ENCODE measurements at regions not wholly inside any gene's neighbourhood (a gene's known extent, or its start where the extent isn't known, plus 50 kb on each side); places are given as distances from the start of the nearest gene placed in this dataset.

DNA sequence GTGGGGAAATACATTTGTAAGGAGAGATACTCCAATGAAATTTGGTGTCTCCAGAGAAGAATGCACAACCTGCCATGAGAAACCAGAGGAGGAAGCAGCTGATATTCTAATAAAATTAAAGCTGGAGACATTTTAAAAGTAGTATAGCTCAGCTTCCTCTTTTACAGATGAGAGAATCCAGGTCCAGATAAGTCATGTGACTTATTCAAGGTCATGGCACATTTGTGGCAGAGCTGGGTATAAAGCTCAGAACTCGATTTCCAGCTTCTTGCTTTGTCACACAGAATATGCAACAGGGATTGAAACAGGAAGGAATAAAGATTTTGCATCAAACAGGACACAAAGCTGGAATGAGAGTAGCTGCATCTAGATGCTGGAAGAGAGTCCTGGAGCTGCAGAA, 174.8 kb downstream of the EMP1 start:
- no peak for DNase-seq (ENCODE audit: low read depth in 3 of 3, low spot score in 2 of 3)

DNA sequence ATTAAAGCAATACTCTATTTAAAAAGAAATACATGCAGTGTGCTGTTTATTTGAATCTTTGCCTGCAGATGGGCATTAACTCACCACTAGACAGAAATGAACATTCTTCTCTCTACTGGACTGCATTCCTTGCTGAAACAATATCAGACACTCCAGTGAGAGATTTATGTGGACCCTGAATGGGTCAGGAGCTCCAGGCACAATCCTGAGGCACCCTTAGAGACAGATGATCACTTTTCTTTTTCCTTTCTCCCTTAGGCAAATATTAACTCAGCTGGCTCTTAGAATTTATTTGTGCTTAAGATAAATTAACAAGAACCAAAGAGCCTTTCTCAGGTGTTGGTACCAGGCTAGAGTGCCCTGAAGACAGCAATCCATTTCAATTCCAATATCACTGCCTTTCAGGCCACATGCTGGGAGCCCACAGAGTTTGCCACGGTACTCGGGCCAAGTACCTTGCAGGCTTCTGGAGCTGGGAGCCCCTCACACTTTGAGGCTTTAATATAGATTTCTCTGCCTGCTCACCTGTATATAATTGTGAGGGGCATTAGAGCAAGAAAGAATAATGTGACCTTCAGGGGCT, 173.0 kb downstream of the EMP1 start:
- no peak for DNase-seq (ENCODE audit: low read depth in 3 of 3, low spot score in 2 of 3)

DNA sequence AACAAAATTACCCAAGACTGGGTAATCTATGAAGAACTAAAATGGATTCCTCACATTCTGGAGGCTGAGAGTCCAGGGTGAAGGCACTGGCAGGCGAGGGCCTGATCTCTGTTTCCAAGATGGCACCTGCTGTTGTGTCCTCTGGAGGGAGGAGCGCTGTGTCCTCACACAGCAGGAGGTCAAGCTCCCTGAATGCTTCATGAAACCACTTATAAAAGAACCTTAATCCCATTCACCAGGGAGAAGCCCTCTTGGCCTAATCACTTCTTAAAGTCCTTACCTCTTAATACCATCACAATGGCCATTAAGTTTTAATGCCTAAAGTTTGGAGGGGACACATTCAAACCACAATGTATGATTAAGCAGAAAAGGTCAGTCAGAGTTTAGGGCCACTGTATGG, 172.4 kb downstream of the EMP1 start:
- DNase-seq (ENCODE audit: low read depth in 3 of 3, low spot score in 2 of 3), result no peak

DNA sequence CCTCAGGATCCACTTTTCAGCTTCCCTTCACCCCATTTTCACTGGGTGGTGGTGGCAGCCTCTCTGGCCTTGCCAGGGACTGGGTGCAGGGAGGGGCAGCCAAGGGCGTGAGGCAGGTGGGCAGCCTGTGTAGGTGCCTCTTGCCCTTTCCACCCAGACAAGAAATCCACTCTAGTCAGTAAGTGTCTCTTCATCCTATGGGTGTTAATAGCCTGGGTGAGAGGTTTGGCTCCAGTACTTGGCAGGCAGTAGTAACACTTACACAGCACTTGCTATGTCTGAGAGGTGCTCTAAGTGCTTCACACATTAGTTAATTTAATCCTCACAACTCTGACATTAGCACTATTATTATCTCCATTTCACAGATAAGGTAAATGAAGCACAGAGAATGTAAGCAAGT, 171.9 kb downstream of the EMP1 start:
- no peak for DNase-seq (ENCODE audit: low read depth in 3 of 3, low spot score in 2 of 3)

DNA sequence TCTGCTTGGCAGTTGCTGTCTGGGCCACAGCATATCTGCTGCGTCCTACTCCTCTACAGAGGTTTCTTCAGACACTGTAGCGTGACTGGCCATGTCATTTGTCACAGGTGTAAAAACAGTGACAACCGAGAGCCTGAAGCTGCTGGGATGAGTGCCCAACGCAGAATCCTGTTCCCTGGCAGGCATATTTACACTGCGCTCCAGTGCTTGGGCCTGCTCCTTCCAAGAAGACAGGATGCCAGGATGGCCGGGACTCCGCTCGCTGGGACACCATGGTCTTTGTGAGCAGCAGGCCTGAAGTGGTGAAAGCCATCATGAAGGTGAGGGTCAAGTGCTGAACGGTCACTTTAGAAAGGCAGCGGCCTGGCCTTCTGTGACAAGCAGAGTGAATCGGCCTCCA, 171.4 kb downstream of the EMP1 start:
- no peak for DNase-seq (ENCODE audit: low read depth in 3 of 3, low spot score in 2 of 3)

DNA sequence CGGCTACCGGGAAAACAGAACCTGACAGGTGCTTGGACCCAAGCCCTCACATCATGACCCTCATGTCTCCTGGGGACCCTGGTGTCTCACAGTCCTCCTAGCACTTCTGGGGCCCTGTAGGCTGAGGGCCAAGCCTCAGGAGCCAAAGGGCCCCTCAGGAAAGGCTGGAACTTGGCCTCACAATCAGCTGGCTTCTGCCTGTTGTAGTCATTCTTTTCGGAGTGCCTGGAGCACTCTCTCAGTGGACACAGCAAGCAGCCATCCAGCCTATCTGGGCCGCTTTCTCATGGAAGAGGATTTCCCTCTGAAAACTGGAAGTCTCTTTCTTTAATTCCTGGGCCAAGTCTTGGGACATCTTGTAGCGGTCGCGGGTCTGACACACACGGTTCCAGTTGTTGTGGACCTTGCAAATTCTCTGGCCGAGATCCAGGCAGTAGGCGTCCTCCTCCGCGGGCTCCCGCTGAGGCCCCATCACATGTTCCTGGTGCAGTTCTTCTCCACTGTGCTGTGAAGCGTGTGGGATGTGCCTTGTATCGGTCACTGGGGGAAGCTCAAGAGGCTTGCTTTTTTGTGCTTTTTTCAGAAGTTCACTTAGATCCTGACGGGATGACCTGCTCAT, 169.3 kb downstream of the EMP1 start:
- DNase-seq (ENCODE audit: low read depth in 3 of 3, low spot score in 2 of 3), result no peak

DNA sequence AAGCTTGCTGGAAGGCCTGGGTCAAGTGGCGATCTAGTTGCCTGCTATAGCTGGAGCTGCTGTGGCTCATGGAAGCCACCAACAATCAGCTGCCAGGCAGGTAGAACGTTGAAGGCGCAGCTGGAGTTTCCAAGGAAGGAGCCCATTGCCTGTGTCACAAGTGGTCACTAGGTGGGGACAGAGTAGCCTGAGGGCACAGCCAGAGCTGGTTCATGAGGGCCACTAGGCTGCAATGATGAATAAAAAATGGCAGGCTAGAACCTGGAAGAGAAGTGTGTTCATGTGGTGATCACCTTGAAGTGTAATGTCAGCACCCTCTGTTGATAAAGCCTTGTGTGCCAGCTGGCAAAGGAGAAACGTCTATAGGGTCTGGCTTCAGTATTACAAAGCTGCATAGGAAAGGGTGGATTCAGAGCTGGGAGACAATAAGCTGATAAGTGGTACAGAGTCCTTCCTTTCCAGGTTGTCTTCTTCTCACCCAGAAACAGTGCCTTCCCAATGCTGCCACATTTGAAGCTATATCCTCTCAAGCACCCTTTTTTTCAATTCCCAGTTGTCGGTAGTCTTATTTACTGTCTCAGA, 165.8 kb downstream of the EMP1 start:
- peak in 1 of 3 donors; percentile 7 for DNase-seq (ENCODE audit: low read depth in 3 of 3, low spot score in 2 of 3)

DNA sequence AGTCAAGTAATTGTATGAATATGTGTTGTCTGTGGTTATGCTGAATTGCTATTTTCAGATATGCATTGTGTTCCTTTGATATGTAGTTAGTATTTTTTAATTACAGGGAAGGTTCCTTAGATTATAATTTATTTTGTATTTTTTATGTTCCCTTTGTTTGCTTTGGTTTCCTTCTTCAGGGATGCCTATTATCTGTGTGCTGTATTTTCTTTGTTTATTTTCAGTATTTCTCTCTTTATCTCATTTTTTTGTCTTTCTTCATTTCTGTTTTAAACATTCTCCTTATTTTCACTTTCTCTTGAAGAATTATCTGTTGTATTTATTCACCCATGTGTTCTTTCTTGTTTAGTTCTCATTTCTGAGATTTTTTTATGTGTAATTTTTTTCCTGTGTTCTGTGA, 163.1 kb downstream of the EMP1 start:
- DNase-seq (ENCODE audit: low read depth in 3 of 3, low spot score in 2 of 3), result no peak

DNA sequence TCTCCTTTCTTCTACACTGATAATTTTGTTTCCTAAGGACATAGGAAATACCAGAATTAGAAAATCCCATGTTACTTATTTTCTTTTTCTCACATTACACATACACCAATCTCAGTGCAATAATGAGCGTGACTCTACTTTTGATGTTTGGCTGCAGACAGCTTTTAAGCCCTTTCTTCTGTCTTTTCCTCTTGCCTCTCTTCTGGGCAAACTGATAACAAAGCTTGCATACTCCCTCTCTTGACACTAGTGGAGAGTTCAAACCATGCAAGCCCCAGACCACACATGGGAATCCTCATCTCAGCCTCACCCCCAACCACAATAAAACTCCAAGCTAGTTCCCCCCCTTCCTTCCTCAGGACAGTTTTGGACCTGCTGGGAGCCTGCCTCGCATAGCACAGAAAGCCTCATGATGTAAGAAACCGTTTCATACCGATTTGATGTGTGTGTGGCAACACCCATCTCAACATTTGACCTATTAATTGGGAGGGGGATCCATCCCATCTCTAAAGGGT, 161.9 kb downstream of the EMP1 start:
- DNase-seq (ENCODE audit: low read depth in 3 of 3, low spot score in 2 of 3), result no peak

DNA sequence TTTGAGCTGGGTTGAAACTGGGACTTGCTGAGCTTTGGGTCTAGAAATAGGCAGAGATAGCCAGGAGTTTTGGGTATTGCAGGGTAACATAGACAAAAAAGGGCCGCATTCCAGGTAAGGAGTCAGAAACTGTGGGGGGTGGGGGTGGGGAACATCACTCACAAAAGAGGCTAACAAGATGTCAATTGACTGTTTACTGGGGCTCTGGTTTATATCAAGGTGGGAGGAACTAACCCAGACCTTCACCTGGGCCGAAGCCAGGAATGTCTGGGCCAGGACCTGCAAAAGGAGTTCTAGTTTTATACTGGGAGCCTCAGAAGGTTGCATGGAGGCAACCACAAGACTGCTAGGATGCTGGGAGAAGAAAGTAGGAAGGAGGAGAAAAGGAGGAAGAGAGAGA, 154.4 kb downstream of the EMP1 start:
- no peak for DNase-seq (ENCODE audit: low read depth in 3 of 3, low spot score in 2 of 3)

DNA sequence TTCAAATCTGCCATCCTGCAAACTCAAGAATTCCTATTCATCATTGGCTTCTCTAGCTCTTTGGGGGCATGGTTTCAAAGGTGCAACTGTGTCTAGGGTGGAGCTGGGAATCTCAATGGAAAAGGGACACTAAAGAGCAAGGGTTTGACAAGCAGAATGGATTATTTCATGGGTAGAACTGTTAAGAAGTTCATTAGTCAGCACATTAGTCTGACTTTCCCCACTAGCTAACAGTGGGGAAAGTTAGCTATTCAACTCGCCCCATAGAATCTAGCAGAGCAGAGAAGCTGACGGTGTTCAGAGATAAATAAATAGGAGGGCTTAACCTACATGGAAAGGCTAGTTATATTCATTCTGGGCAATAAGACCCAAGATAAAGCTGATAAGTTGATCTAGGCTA, 153.9 kb downstream of the EMP1 start:
- DNase-seq (ENCODE audit: low read depth in 3 of 3, low spot score in 2 of 3), result no peak

DNA sequence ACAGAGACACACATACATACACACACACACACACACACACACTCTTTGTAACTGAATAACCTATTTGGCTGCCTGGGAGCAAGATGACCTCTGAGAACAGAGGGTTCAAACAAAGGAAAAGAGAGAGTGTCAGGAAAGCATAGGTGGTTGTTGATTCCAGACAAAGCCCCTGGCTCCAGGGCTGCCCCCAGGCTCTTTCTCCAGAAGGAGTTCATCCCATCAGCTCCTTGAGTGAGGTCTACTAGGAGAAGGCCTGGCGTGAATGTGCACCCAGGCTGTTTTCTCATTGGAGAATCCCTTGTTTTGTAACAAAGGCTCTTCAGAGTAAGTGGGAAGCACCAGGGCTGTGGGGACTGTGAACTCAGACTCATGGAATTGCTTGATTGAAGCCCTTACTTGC, 151.9 kb downstream of the EMP1 start:
- no peak for DNase-seq (ENCODE audit: low read depth in 3 of 3, low spot score in 2 of 3)

DNA sequence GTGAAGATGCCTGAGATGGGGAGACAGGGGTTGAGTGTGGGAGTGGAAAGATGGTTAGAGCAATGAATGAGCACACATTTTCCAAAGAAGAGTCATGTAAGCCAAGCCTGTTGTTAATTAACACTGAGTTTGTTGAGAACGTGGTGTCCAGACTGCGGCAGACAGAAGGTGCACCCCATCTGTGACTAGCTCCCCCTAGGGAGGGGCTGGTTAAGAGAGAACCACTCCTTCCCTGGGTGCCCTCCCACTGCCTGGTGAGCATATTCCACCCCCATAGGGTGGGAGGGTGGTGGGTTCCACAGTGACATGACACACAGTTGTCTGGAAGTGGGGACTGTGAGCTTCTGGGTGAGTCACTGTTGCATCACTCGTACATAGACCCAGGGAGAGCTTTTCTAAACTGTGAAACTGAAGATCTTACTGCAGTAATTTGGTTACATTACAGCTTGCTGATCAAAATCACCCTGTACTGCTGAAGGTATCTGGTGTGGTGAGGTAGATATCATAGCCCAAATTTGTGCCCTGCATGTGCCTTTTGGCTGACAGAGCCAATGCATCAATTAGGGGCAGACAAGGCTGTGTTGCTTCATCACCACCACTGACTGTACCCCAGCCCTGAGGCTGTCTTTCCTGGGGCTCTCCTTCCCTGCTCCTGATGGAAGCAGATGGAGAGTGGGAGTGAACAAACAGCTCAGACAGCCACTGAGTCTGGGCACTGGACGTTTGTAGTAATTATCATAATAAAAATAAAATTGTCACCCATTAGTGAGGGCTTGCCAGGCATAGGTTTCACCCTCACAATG, 150.9 kb downstream of the EMP1 start:
- DNase-seq (ENCODE audit: low read depth in 3 of 3, low spot score in 2 of 3), result no peak

DNA sequence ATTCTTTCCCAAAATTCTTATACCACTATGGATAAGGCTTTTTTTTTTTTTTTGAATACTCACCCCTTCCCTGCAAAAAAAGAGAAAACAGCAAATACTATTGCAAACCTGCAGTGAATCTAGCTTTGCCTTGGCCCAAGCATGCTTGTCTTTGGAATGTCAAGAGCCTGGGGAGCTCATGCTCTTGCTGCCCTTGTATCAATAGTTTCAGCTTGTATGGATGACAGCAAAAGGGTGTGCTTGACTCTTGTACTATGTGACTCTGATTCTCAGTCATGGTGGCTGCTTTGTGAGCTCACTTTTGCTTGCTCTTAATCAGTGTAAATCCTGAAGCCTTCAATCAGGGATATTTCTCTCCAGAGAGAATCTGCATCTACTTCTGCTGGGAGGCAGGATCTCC, 149.2 kb downstream of the EMP1 start:
- no peak for DNase-seq (ENCODE audit: low read depth in 3 of 3, low spot score in 2 of 3)

DNA sequence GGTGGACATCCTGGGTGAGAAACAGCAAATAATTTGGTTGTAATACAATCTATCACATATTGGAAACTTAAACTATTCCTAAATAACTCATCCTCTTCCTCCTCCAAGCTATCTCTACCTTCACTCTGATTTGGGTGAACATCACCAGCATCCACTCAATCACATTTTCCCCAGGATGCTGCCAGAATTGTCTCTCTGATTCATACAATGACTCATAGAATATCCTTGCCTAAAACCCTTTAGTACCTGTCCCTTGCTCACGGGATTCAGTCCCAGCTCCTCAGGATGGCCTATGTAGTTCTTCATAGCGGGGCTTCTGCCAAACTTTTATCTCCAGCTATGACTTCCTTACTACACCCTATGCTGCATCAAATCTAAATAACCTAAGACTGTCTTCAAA, 146.8 kb downstream of the EMP1 start:
- DNase-seq (ENCODE audit: low read depth in 3 of 3, low spot score in 2 of 3), result no peak

DNA sequence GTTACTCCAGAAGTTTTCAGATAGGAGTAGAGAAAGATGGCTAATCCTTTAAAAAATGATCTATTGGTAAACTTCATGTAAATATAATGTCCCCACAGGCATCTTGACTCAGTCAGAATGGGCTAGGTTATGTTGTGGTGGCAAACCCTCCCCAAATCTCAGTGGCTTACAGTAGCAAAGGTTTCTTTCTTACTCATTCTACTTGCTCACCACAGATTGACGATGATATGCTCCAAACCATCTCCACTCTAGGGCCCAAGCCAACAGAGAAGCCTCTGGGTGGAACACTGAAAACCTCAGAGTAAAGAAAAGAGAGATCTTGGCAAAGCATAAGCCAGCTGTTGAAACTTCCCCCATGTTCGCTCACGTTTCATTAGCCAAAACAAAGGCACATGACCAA, 146.4 kb downstream of the EMP1 start:
- no peak for DNase-seq (ENCODE audit: low read depth in 3 of 3, low spot score in 2 of 3)

DNA sequence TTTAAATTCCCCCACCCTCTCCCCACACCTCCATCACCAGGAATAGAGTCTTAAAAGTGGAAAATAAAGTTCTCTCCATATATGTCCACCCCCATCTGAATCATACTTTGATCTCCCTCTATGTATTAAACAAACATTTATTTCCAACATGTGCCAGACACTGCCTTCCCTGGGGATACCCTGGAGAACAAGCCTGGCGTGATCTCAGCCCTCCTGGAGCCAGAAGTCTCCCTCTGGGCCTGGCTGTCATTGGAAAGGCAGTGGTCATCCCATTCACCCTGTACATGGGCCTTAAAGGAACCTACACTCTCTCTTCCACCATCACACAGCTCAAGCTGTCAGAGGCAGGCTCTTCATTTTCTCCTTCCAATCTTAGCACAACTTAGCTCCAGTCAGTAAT, 143.6 kb downstream of the EMP1 start:
- no peak for DNase-seq (ENCODE audit: low read depth in 3 of 3, low spot score in 2 of 3)

DNA sequence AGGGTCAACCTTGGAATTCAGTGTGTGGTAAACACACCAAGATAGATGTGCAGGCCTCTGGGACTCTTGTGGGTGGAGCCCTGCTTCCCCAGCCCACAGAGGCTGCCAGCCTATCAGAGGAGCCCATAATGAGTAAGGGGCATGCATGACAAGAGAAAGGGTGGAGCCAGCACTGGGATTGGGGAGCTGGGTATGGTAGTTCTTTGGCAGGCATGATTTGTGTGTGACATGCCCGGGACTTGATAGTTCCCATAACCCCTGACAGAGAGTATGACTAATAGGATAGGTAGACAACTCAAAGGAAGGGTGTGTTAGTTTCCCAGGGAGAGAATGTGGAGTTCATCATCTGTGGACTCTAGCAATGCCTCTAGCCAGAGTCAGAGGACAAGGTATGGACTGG, 143.0 kb downstream of the EMP1 start:
- no peak for DNase-seq (ENCODE audit: low read depth in 3 of 3, low spot score in 2 of 3)

DNA sequence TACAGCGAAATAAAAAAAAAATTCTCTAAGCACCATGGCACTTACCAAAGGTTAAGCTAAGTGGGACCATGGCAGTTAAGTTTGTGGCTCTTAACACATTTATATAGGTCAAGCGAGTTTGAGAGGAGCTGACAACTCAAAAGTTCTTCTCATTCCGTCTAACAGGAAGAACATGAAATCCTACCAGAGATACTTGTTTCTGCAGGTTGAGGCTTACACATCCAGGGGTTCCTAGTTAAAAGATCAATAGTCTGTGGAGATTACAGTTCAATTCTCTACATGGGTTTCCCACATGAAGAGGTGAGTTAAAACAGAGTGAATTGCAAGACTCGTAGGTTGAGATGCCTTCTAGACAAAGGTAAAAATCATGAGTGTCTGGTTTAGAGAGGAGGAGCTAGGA, 142.6 kb downstream of the EMP1 start:
- no peak for DNase-seq (ENCODE audit: low read depth in 3 of 3, low spot score in 2 of 3)

DNA sequence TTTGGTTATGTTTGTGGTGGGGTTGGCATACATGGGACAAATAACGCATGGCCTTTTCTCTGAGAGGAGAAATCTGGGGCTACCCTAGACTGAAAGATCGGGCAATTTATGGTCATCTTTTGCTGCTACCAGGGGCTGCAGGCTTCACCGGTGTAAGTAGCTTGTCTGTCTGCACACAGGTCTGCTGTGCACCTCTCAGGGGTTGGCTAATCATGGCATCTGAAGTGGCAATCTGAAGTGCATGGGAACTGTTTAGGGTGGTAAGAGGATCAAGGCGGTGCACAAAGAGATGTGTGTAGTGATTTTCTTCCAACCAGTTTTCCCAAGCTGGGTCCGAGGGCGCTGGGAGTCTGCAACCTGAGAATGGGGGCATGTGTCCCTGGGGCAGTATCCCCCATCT, 141.3 kb downstream of the EMP1 start:
- no peak for DNase-seq (ENCODE audit: low read depth in 3 of 3, low spot score in 2 of 3)

DNA sequence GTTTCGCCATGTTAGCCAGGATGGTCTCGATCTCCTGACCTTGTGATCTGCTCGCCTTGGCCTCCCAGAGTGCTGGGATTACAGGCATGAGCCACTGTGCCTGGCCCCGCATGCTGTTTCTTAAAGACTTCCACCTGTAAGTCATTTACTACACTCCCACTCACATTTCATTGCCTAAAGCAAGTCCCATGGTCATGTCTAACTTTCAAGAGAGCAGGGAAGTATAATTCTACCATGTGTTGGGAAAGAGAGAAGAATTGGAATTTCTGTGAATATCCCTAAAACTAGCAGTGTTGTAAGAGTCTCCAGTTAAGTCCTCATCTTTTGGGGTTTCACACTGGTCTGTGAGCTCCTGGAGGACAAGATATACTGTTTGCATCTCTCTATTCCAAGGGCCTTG, 139.7 kb downstream of the EMP1 start:
- DNase-seq (ENCODE audit: low read depth in 3 of 3, low spot score in 2 of 3), result no peak

DNA sequence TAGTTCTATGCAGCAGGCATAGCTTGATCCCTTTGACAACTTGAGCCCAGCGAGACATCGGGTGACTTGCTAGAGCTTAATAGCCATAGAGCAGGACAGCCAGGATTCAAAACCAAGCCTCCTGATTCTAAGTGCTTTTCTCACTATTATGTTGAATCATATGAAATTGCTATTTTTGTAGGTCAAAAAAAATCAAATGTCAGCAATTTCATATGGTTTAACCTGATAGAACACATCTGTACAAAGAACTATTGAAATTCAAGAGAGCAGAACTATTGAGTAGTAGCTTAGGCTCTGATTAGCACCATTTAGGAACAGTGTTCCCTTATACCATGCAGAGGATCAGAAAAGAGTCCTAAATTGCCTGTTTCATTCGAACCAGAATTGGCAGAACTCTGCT, 132.0 kb downstream of the EMP1 start:
- no peak for DNase-seq (ENCODE audit: low read depth in 3 of 3, low spot score in 2 of 3)
